ENCODE measurements at regions not wholly inside any gene's neighbourhood (a gene's known extent, or its start where the extent isn't known, plus 50 kb on each side); places are given as distances from the start of the nearest gene placed in this dataset.
"Not testable (repeated sequence)": the region's sequence is repeated elsewhere in the genome, so short reads cannot be mapped to it uniquely, and the experiment has no call there.

GRCh38 chr2:16073471-16073870 lies 133.1 kb downstream of the MYCN start:
- DNase-seq: no peak

- DNase-seq: no peak
These were observed 132.4 kb downstream of the MYCN start for GRCh38 chr2:16072638-16073290.

- no peak for DNase-seq
These were observed 131.7 kb downstream of the MYCN start for GRCh38 chr2:16071865-16072637.

- no peak for DNase-seq
These were observed 130.9 kb downstream of the MYCN start for GRCh38 chr2:16071039-16071864.

DNA sequence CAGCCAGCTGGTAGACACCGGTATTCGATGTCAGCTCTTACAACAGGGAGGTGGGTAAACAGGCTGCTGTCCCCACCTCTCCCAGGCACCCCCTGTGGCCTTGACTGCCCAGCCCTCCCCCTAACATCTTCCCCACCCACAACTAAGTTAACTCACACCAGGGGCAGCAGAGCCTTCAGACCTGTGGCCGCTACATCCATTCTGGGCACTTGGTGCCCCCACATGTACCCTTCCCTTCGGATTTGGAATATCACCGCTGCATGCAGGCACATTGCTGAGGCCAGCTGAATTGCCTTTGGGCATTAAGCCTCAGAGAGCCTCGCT lies 130.3 kb downstream of the MYCN start:
- no peak for DNase-seq

DNA sequence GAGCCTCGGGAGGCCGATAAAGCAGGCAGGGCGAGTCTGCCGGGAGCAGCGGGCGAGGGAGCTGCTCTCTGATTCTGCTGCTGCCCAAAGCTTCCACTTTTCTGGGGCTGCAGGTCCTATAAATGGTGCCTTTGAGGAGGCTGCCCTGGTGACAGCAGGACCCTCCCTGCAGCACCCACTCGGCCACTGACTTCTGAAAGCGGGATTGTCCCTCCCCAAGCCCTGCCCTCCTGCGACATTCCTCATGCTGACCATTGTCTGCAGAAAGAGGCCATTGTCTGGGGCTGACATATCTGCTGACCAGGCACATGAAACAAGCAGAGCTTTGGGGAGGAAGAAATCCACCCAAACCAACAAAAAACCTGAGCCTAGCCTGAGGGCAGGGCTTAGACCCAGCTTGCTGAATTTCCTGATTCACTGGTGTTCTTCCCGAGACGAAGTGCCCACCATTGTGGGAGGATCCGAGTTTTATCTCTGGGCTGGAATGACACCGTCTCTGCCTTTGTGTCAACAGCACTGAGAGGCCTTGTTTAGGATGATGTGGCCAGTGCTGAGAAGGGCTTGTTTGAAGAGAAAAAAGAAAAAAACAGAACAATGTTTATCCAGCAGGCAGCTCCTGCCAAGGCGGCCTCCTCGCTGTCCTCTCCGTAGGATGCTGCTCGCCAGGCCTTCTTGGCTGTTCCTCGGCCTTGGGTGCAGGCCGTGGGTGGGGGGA lies 129.7 kb downstream of the MYCN start:
- DNase-seq: peak; percentile 82

DNA sequence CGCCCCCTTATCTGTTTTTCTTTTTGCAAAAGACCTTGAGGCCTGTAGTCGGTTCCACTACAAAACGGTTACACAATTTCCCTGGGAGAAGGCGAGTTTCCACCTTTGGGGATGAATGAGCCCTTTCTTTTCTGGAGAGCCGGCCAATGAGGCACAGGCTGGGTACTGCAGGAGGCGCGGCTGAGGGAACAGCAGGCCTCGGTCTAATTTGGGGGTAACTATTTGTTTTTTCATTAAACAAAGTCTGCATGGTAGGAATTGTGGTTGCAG lies 129.2 kb downstream of the MYCN start:
- DNase-seq: no peak

DNA sequence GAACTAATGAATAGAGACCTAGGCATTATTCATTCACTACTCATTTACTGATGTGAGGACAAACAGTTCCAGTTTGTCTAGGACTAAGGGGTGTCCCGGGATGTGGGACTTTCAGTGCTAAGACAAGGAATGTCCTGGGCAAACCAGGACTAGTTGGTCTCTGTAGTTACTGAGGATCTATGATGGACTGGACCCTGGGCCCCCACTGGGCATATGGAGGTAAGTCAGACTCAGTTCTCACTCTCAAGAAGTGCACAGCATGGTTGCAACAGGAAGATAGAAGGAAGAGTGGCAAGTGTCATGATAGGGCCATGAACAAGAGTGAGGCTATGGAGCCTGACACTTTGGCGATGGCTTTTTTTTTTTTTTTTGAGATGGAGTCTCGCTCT lies 128.2 kb downstream of the MYCN start:
- no peak for DNase-seq

GRCh38 chr2:16067866-16068551 lies 127.7 kb downstream of the MYCN start:
- peak; percentile 74 for DNase-seq

DNA sequence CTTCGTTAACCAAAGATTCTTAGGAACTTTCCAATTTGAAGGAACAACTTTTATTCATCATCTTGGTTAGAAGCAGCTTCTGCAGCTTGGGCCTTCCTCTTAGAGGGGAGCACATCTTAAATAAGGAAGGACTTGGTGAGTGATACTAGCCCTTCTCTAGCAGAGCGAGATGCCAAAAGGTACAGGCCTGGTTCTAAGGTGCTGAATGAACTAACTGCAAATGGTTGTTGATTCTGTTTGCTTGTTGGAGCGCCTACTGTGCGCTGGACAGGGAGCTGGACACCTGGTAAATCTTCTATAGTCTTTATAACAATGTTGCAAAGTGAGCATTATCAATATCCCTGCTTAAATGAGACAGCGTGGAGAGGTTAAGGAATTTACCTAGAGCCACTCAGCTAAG lies 127.1 kb downstream of the MYCN start:
- DNase-seq: no peak

DNA sequence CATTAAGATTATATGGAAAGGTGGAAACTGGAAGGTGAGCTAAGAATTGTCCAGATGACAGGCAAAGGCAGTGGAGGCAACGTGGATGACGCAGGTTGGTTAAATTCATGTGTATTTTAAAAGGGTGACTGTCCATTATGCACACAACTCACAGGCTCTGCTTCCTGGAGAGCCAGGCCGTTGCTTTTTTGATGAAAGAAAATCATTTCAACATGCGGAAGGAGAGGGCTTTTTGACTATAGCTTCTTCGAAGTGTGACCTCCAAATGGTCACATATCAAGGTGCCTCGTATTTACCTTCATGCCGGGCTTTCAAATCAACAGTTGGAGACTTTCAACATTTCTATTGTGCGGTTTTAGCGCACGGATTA lies 126.7 kb downstream of the MYCN start:
- no peak for DNase-seq

- no peak for DNase-seq
These were observed 126.1 kb downstream of the MYCN start for GRCh38 chr2:16066261-16067036.

- not testable (repeated sequence) for DNase-seq
These were observed 125.1 kb downstream of the MYCN start for GRCh38 chr2:16065272-16066069.

DNA sequence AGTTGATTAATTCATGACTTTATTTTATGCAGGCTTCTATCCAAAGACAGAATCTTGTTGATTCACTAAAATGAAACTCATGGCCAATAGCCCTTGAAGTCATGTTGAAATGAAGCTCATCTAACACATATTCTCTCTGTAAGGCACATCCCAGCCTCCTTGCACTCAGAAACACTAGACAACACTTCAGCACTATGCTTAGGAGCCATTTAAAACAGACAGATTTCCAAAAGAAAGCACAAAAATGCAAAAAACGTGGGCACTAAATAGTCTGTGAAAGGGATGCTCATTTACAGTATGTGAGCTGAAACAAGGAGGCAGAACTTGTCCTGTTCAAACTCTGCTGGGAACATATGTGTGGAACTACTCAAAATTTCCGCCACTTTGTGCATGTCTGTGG lies 124.4 kb downstream of the MYCN start:
- DNase-seq: no peak

DNA sequence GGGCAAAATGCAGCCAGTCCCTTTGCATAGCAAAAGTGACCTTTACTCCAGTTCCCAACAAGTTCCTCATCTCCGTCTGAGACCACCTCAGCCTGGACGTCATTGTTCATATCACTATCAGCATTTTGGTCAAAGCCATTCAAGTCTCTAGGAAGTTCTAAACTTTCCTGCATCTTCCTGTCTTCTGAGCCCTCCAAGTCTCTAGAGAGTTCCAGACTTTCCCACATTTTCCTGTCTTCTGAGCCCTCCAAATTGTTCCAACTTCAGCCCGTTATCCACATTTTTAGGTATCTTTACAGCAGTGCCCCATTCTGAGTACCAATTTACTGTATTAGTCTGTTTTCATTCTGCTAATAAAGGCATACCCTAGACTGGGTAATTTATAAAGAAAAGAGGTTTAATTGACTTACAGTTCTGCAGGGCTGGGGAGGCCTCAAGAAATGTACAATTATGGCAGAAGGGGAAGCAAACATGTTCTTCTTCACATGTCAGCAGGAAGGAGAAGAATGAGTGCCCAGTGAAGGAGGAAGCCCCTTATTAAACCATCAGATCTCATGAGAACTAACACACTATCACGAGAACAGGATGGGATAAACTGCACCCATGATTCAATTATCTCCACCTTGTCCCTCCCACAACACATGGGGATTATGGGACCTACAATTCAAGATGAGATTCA lies 123.7 kb downstream of the MYCN start:
- no peak for DNase-seq

DNA sequence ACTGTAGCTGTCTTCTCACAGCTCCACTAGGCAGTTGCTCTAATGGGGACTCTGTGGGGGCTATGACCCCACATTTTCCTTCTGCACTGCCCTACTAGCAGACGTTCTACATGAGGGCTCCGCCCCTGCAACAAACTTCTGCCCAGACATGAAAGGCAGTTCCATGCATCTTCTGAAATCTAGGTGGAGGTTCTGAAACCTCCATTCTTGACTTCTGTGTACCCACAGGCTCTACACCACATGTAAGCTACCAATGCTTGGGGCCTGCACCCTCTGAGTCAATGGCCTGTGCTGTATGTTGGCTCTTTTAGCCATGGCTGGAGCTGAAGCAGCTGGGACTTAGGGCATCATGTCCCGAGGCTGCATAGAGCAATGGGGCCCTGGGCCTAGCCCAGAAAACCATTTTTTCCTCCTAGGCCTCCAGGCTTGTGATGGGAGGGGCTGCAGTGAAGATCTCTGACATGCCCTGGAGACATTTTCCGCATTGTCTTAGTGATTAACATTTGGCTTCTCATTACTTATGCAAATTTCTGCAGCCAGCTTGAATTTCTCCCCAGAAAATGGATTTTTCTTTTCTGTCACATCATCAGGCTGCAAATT lies 123.0 kb downstream of the MYCN start:
- no peak for DNase-seq

GRCh38 chr2:16062471-16063250 lies 122.3 kb downstream of the MYCN start:
- DNase-seq: no peak

- DNase-seq: no peak
These were observed 121.3 kb downstream of the MYCN start for GRCh38 chr2:16061441-16062217.

DNA sequence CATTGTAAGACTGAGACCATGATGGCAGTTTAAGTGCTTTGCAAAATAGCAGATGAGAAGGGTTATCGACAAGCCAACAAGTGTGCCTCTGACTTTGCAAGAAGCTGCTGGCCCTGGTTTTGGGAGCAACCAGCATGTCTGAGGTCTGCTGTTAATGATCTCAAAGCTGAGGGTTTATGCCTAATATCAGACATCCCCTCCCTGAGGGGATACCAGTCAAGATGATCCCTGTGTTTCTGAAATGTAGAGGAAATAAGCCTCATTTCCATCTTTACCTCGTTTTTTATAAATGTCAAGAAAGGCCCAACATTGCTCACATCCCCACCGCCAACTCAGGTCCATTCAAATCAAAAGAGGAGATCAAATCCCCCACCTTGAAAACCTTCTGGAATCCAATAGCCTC lies 120.6 kb downstream of the MYCN start:
- no peak for DNase-seq

All from retina (tissue), 1 donor.